NCI-H1105 (cell line): ENCODE measurements at regions not wholly inside any gene's neighbourhood (a gene's known extent, or its start where the extent isn't known, plus 50 kb on each side); places are given as distances from the start of the nearest gene placed in this dataset.

Experiments used
- DNase-seq: peaks from one replicate; lab custom pipeline; 2025; lab: John Stamatoyannopoulos, UW

DNA sequence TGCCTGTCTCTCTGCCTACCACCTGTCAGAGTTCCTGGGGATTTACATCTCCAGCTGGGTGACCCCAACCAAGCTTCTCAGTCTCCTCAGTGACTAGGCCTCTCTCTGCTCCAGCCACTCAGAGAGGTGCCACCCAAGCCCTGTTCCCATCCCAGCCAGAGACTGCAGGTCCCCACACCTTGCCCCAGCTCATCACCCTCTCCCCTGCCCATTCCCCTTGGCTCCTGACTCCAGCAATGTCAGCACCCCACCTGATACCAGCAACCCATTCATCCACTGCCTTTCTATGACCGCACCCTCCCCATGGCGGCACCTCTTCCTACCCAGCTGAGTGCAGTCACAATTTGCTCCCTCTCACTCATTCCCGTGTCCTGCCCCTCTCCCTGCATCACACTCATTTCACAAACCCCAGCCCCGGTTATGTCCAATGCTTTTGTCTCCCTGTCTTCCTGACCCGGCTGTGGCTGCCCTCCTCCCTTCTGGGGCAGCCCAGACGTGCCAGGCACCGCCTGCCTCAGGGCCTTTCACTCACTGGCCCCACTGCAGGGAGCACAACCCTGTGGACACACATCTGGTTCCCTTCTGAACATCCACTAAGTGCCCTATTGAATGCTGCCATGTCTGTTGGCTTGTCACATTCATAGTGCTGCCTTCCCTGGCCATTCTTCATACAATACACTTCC lies 494.8 kb upstream of the HS6ST1 start:
- no peak for DNase-seq

GRCh38 chr2:128815248-128815647 lies 496.6 kb upstream of the HS6ST1 start:
- DNase-seq: no peak

DNA sequence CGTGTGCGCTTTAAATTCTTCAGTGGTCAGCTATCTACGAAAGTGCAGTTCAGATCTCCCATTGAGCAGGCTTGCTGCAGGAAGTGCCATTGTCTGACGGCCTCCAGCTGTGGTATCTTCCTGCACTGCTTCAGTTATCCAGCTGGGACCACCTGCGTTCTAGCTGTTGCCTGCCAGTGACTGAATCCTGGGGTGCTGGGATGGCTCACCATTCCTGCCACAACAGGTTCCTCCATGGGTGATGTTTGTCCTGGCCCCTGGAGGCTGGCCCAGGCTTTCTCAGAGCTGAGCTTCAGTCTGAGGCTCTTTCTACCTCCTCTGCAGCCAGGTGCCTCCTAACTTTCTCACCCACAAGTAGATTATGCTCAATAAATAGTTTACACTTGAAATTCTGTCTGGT lies 498.5 kb upstream of the HS6ST1 start:
- DNase-seq: no peak

- DNase-seq: no peak
These were observed 499.1 kb upstream of the HS6ST1 start for GRCh38 chr2:128817813-128818212.

- DNase-seq: no peak
These were observed 499.6 kb upstream of the HS6ST1 start for GRCh38 chr2:128818248-128818647.

GRCh38 chr2:128818704-128819491 lies 500.2 kb upstream of the HS6ST1 start:
- no peak for DNase-seq

GRCh38 chr2:128820452-128820851 lies 501.8 kb upstream of the HS6ST1 start:
- DNase-seq: no peak

GRCh38 chr2:128821010-128821409 lies 502.3 kb upstream of the HS6ST1 start:
- DNase-seq: no peak

DNA sequence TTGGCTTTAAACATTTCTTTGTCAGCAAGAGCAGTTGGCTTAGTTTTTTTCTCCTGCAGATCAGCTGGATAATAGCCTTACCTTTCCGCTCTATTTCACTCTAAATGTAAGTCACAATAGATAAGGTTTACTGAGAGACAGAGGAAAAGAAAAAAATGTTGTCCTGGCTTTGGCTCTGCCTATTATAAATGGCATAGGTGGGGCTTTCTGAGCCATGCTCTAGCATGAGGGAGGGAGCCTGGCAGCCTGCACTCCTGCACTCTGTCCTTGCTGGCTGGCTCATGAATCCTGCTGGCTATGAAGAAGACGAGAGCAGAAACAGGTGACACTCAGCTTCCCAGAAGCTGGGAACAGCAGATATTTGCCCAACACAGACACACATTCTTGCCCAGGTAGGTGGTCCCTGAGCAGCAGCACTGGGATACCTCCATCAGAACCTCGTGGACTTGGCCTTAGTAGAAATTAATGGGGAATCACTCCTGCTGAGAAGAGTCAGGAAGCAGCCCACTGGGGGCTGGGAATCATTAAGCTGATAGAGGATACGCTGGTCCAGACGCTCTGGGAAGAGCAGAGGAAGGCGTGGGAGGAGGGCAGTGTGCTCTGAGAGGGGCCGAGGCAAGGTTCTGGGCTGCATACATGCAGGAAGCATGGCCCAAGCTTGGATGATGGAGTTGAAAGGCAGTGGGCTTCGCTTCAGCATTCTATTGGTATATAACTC lies 514.4 kb upstream of the HS6ST1 start:
- no peak for DNase-seq

DNA sequence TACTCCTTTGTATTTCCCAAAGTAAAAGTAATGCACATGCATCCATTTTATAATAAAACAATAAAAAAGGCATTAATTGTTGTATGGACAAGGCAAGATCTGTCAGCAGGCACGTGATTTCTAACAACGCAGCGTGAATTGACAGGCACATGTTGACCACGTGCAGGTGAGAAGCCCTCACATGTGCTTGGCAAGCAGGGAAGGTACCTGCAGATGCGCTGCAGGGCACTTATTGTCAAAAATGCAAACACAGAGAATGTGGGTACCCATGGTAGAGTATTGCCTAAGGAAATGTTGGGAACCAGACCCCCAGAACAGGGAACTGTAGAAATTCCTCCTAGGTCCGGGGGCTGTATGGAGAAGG lies 515.0 kb upstream of the HS6ST1 start:
- DNase-seq: no peak

GRCh38 chr2:128834207-128834879 lies 515.7 kb upstream of the HS6ST1 start:
- no peak for DNase-seq

GRCh38 chr2:128834880-128835252 lies 516.2 kb upstream of the HS6ST1 start:
- DNase-seq: no peak

GRCh38 chr2:128835342-128835855 lies 516.7 kb upstream of the HS6ST1 start:
- no peak for DNase-seq

DNA sequence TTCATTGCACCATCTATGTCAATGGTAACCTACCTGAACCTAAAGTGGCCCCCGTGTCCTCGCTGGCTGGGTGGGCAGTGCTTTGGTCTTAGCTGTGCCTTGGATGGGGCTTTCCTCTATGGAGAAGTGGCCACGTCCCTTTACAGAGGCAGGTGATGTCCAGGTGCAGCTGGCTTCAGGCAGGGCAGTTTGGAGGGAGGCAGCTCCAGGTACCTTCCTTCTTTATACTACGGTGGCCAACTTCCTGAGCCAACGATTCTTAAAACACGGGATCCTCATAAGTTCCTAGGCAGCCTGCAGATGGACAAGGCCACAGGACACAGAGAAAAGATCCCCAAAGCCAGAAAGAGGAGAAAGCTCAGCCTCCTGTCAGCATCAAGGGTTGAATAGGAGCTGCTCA lies 517.3 kb upstream of the HS6ST1 start:
- no peak for DNase-seq

DNA sequence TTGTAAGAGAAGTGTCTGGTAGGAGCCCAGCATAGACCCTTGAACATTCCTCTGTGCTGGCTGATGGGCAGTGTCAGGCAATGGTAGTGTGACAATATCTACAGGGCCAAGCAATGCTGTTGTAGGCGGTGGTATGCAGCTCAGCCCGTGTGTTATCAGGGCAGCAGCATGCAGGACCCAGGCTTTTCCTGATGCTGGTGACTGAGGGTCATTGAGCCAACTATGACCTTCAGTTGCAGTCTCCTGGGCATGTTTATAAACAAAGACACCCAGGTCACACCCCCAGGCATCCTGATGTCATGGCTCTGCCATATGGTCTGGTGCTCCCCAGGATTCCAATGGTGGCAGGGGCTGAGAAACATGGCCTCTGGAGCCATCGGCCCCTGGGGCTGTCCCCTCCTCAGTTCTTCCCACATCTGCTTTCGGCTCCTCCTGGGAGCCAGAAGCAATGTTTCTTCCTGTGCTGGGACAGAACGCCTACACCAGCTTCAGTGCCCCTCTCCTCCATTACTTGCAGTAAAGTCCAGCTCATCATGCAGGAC lies 518.0 kb upstream of the HS6ST1 start:
- DNase-seq: no peak

GRCh38 chr2:128838244-128838643 lies 519.6 kb upstream of the HS6ST1 start:
- no peak for DNase-seq

DNA sequence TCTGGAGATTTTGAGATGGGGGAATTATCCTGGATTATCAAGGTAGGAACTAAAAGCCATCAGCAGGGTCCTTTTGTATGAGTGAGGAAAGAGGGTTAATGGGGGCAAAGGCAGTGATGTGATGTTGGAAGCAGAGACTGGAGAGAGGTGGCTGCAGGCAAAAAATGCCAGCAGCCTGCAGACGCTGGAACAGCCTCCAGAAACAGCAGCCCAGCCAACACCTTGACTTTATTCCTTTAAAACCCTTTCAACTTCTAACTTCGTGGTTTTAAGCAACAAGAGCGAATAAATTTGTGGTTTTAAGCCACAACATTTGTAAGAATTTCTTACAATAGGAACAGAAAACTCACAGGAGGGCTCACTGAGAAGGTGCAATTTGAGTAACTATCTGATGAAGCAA lies 523.1 kb upstream of the HS6ST1 start:
- DNase-seq: no peak

- no peak for DNase-seq
These were observed 548.6 kb upstream of the HS6ST1 start for GRCh38 chr2:128867311-128867710.

DNA sequence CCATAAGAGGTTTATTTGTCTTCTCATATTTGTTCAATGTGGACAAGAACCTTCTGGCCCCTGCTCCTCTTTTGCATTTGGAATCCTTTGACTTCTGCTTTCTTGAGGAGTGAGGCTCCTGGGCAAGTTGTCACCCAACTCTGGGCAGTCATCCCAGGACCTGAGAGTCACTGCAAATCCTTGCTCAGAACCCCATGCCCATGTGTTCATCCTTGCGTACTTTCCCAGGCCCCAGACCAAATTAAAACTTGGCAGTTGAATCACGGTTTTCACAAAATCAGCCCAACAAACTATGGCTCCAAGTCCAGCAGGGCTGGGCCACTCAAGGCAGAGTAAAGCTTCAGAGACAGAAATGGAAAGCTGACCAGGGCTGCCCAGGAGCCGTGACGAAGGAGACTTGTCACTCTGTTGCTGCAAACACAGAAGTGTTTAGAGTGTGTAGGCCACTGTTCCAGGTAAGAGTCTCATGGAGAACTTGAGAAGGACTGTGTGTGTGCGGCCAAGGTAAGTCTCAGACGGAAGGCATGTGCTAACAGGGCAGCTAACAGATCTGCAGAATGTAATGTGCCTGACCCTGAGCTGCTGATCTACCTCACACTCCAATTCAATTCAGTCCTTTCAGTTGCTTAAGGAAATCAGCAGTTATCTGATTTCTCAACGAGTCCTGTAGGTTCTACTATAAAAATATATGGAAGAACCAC lies 549.4 kb upstream of the HS6ST1 start:
- no peak for DNase-seq

GRCh38 chr2:128868686-128869551 lies 550.3 kb upstream of the HS6ST1 start:
- no peak for DNase-seq
